GM21619 (cell line): ENCODE measurements at regions not wholly inside any gene's neighbourhood (a gene's known extent, or its start where the extent isn't known, plus 50 kb on each side); places are given as distances from the start of the nearest gene placed in this dataset.

ENCODE experiments used
- ATAC-seq: cut with Tn5 transposase; IDR thresholded peaks from one replicate; pipeline ENCODE4 v1.9.1; 2021; ENCODE audit not compliant: unreplicated experiment

GRCh38 chr4:45795135-45795534, 328.7 kb downstream of the GABRG1 start:
- no peak for ATAC-seq

GRCh38 chr4:45778514-45778913, 345.3 kb downstream of the GABRG1 start:
- ATAC-seq, result no peak

- ATAC-seq, result no peak
Measured at GRCh38 chr4:45776146-45776545, 347.7 kb downstream of the GABRG1 start.

GRCh38 chr4:45770958-45771357, 352.9 kb downstream of the GABRG1 start:
- ATAC-seq, result no peak

GRCh38 chr4:45765521-45765920, 358.3 kb downstream of the GABRG1 start:
- no peak for ATAC-seq

- no peak for ATAC-seq
Measured at GRCh38 chr4:45751877-45752530, 371.9 kb downstream of the GABRG1 start.

GRCh38 chr4:45750721-45751120, 373.1 kb downstream of the GABRG1 start:
- no peak for ATAC-seq

GRCh38 chr4:45745741-45746140, 378.1 kb downstream of the GABRG1 start:
- no peak for ATAC-seq

GRCh38 chr4:45741897-45742296, 382.0 kb downstream of the GABRG1 start:
- no peak for ATAC-seq

GRCh38 chr4:45732161-45732560, 391.7 kb downstream of the GABRG1 start:
- no peak for ATAC-seq

GRCh38 chr4:45716093-45716492, 407.8 kb downstream of the GABRG1 start:
- ATAC-seq, result no peak

GRCh38 chr4:45713996-45714395, 409.9 kb downstream of the GABRG1 start:
- ATAC-seq, result no peak

- ATAC-seq, result no peak
Measured at GRCh38 chr4:45701621-45702020, 422.2 kb downstream of the GABRG1 start.

GRCh38 chr4:45693746-45694145, 430.1 kb downstream of the GABRG1 start:
- no peak for ATAC-seq

- ATAC-seq, result no peak
Measured at GRCh38 chr4:45692131-45692735, 431.6 kb downstream of the GABRG1 start.

- ATAC-seq, result no peak
Measured at GRCh38 chr4:45688341-45688740, 435.5 kb downstream of the GABRG1 start.

- no peak for ATAC-seq
Measured at GRCh38 chr4:45679411-45679810, 444.4 kb downstream of the GABRG1 start.

GRCh38 chr4:45668128-45668527, 455.7 kb downstream of the GABRG1 start:
- no peak for ATAC-seq

- ATAC-seq, result no peak
Measured at GRCh38 chr4:45663628-45664081, 460.2 kb downstream of the GABRG1 start.

GRCh38 chr4:45663003-45663402, 460.9 kb downstream of the GABRG1 start:
- ATAC-seq, result no peak

- ATAC-seq, result no peak
Measured at GRCh38 chr4:45661893-45662292, 462.0 kb downstream of the GABRG1 start.

- ATAC-seq, result no peak
Measured at GRCh38 chr4:45650545-45650944, 473.3 kb downstream of the GABRG1 start.

GRCh38 chr4:45648846-45649245, 475.0 kb downstream of the GABRG1 start:
- no peak for ATAC-seq
